HFF-Myc (cell line): ENCODE measurements at regions not wholly inside any gene's neighbourhood (a gene's known extent, or its start where the extent isn't known, plus 50 kb on each side); places are given as distances from the start of the nearest gene placed in this dataset.
A peak's percentile ranks its signal among the peaks of the same experiment; 100 is the strongest.

Source experiments
- DNase-seq: peaks from one replicate; pipeline ENCODE4 v3.0.0-alpha.2; 2011; ENCODE audit warnings: low read depth; ENCODE audit errors: extremely low read depth
- H3K4me3 ChIP-seq: replicated peaks from 2 replicates; pipeline ENCODE4 v1.5.1; 2011; ENCODE audit warnings: low read depth, mild to moderate bottlenecking, control low read depth, low read length
- TF ChIP-seq, protein P1 (sequence below): IDR thresholded peaks from 2 replicates; pipeline ENCODE4 v1.5.1; 2012; ENCODE audit warnings: mild to moderate bottlenecking, low read depth, low read length, control low read depth; ENCODE audit errors: missing control alignments

DNA sequence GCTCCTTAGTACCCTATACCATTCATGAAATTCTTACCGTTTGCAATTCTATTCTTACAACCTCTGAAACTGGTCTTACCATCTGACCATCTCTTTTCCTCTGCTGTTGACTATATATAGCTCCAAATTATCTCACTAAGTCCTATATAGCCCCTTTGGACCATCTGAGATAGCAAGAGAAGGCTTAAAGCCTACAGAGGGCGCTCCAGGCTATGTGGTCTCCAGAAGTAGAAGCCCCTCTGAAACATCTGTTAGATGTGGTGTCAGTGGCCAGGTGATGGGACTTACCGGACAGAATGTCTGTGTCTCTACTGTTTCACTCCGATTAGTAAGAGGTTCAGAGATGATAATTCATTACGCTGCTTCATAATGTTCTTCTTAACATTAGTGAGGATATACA is 140.7 kb upstream of the BMP2 start:
- TF ChIP-seq, protein P1, sequence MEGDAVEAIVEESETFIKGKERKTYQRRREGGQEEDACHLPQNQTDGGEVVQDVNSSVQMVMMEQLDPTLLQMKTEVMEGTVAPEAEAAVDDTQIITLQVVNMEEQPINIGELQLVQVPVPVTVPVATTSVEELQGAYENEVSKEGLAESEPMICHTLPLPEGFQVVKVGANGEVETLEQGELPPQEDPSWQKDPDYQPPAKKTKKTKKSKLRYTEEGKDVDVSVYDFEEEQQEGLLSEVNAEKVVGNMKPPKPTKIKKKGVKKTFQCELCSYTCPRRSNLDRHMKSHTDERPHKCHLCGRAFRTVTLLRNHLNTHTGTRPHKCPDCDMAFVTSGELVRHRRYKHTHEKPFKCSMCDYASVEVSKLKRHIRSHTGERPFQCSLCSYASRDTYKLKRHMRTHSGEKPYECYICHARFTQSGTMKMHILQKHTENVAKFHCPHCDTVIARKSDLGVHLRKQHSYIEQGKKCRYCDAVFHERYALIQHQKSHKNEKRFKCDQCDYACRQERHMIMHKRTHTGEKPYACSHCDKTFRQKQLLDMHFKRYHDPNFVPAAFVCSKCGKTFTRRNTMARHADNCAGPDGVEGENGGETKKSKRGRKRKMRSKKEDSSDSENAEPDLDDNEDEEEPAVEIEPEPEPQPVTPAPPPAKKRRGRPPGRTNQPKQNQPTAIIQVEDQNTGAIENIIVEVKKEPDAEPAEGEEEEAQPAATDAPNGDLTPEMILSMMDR, result peak; percentile 6
- no peak for DNase-seq
- no peak overlapping the region for H3K4me3 ChIP-seq

DNA sequence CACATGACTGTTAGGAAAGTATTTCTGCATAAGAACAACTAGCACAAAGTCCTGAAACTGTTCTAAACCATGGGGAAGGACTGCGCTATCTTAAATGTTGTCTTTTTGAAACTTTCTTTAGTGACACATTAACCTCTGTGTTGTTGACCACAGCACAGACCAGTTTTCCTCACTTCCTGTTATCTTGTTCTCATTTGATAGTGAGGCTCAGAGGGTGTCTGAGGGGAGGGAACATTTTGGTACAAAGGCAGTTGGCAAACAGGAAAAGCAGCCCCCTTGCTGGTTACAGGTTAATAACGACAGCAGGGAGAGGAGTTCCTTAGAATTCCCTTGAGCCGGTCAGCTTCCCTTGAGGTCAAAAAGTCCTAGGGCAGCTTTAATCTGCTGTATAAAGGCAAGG is 143.5 kb upstream of the BMP2 start:
- DNase-seq, result no peak
- H3K4me3 ChIP-seq, result no peak overlapping the region
- TF ChIP-seq, protein P1, result no peak

DNA sequence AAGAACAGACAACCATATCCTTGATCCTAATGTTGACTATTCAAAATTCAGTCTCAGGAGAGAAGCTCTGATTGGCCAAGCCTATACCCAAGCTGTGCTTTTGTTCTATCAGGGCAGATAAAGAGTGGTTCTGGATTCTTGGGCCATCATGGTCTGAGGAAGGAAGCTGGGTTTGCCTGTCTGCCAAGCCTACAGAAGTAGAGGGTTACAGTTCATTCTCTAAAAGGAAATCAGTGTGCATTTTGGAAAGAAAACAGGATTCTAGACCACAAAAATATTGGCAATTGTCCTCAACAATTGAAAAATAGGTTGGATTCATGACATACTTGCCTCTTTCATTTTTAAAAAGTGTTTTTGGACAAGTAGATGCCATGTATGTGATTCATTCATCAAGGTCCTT is 145.4 kb upstream of the BMP2 start:
- no peak for DNase-seq
- TF ChIP-seq, protein P1, result no peak
- H3K4me3 ChIP-seq, result no peak overlapping the region

DNA sequence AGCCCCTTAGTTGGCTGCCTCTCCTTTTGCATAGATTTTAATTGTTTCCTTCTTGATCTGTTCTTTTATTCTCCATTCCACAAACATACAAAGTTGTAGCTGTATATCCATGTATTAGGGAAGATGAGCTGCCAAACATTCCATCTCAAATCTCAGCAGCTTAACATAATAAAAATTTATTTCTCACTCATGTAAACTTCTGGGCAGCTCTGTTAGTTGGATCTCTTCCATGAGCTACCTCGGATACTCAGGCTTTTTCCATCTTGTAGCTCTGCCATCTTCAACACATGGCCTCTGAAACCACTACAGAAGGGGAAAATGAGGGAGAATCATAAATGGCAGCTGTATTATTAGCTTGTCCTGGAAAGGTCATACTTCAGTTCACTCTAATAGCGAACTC is 149.4 kb upstream of the BMP2 start:
- H3K4me3 ChIP-seq, result no peak overlapping the region
- TF ChIP-seq, protein P1, result no peak
- no peak for DNase-seq

DNA sequence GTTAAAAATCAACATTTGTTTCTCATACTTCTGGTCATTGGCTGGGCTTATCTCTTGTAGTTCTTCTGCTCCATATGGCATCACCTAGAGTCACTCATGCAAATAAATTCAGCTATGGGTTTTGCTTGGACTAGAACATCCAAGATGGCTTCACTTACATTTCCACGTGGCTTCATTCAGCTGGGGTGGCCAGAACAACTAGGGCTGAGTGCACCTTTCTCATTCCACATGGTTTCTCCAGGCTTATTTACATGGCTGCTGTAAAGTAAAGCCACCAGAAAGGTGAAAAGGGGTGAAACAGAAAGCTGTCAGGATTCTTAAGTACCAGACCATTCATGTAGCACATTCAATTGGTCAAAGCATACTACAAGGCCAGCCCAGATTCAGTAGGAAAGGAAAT is 151.1 kb upstream of the BMP2 start:
- no peak for DNase-seq
- H3K4me3 ChIP-seq, result no peak overlapping the region
- TF ChIP-seq, protein P1, result no peak

DNA sequence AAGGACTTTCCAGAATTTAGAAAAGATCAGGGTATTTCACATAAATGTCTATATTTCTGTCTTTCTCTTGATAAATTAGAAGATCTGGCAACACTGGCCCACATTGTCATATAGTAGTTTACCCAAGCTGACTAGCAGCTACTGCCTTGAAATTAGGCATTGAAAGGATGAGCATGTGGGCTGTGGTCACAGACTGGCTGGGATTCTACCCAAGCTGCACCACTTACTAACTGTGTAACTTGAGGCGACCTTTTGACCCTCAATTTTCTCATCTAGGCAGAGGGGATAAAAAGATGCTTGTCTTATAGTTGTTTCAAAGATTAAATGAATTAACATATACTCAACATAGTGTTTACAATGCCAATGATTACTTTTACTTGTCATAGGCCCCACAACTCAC is 152.7 kb upstream of the BMP2 start:
- DNase-seq, result no peak
- TF ChIP-seq, protein P1, result no peak
- H3K4me3 ChIP-seq, result no peak overlapping the region

DNA sequence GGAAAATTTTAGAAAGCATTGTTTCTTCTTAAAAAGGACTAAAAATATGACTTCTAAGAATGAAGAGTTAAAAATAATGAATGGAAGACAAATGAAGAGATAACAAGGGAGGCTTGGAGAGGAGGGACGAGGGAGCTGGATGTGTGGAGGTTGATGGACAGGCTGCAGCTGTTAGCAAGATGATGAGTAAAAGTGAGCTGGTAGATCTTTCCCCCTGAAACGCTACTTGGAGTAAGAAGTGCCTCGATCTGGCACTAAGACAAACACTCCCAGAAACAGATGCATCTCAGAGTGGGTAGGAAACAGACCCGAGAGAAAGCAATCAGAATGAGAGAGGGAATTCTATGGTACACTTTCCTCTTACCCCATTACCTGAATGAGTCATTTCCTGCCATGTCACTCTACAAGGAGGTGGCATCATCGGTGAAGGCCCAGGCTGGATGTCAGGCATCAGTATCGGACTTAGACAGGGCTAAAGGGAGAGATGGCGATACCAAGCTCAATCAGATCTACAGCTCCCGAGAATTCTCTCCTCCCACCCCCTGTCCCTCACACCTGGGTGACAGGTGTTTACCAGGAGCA is 154.1 kb upstream of the BMP2 start:
- TF ChIP-seq, protein P1, result no peak
- no peak for DNase-seq
- H3K4me3 ChIP-seq, result no peak overlapping the region
